Gastroesophageal sphincter (tissue), 3 donors: ENCODE measurements at regions not wholly inside any gene's neighbourhood (a gene's known extent, or its start where the extent isn't known, plus 50 kb on each side); places are given as distances from the start of the nearest gene placed in this dataset.

Experiments used
- EP300 ChIP-seq: sonication (generic); formaldehyde crosslinking; IDR thresholded peaks from one replicate; pipeline ENCODE4 v1.6.1; 2017; ENCODE audit warnings: antibody characterized with exemption, mild to moderate bottlenecking
- TF ChIP-seq, protein P1 (sequence below), 4 experiments: fragments of 200-600 bp in 2 of 4; fragments of 450-650 bp in 2 of 4; sonication (generic) in 1 of 4; IDR thresholded peaks; one replicate each; pipeline ENCODE4 v1.5.1; 2017 to 2019; ENCODE audit warnings: antibody characterized with exemption in 4 of 4, mild to moderate bottlenecking in 2 of 4, moderate library complexity in 2 of 4

DNA sequence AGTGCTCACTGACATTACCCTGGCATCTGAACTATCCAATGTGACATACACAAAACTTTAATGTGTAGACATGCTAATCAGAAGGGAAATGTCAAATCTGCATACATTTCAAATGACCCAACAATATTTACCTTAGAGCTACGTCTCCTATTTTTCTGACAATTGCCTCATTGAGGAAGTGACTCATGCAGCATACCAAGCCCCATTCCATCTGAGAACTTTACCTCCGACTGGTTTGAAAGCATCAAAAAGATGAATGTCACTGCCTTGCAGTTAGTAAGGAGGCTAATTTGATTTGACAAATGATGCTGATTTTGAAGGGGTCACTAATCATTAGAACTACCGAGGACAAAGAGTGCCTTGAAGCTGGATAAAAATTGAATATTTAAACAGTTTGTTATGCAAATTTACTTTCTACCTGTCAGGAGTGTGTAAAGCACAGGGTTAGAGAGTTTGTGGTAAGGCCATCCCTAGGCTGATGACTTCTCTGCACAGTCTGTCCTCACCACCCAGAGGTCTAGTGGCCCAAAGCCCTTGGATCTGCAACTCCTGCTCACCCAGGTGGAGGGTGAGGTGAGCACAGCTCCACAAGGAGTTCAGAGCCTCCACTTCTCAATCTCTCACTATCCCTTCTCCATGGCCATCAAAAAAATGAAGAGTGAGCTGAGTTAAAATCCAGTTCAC lies 500.3 kb upstream of the C1orf87 start:
- no peak for TF ChIP-seq EP300
- TF ChIP-seq, protein P1, sequence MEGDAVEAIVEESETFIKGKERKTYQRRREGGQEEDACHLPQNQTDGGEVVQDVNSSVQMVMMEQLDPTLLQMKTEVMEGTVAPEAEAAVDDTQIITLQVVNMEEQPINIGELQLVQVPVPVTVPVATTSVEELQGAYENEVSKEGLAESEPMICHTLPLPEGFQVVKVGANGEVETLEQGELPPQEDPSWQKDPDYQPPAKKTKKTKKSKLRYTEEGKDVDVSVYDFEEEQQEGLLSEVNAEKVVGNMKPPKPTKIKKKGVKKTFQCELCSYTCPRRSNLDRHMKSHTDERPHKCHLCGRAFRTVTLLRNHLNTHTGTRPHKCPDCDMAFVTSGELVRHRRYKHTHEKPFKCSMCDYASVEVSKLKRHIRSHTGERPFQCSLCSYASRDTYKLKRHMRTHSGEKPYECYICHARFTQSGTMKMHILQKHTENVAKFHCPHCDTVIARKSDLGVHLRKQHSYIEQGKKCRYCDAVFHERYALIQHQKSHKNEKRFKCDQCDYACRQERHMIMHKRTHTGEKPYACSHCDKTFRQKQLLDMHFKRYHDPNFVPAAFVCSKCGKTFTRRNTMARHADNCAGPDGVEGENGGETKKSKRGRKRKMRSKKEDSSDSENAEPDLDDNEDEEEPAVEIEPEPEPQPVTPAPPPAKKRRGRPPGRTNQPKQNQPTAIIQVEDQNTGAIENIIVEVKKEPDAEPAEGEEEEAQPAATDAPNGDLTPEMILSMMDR (IDR thresholded peaks at IDR 0.05) = no peak
